ENCODE measurements at regions not wholly inside any gene's neighbourhood (a gene's known extent, or its start where the extent isn't known, plus 50 kb on each side); places are given as distances from the start of the nearest gene placed in this dataset.
"Not testable (repeated sequence)": the region's sequence is repeated elsewhere in the genome, so short reads cannot be mapped to it uniquely, and the experiment has no call there.

- H3K4me3 Mint-ChIP-seq: no peak overlapping the region
- no peak for ATAC-seq (replicated peaks)
- no peaks in the 10 kb centered on the region for H3K27me3 Mint-ChIP-seq
- H3K27ac Mint-ChIP-seq: no peak overlapping the region
- H3K4me1 Mint-ChIP-seq: peaks cover 22% of the 10 kb centered on the region
- no peaks in the 10 kb centered on the region for H3K9me3 Mint-ChIP-seq
- peaks cover 8% of the 10 kb centered on the region for H3K36me3 Mint-ChIP-seq (ENCODE audit: low read depth)
Measured at GRCh38 chr3:15851735-15852134, 54.0 kb upstream of the ANKRD28 start.

GRCh38 chr3:15858547-15859506 lies 61.0 kb upstream of the ANKRD28 start:
- H3K9me3 Mint-ChIP-seq: no peaks in the 10 kb centered on the region

GRCh38 chr3:15859507-15860013 lies 61.8 kb upstream of the ANKRD28 start:
- Mint-ChIP-seq H3K9me3 (no peaks in the 10 kb centered on the region), H3K4me3 (peak overlapping the region; percentile 91), H3K4me1 (peaks cover 5% of the 10 kb centered on the region), H3K36me3 (ENCODE audit: low read depth) (peaks cover 4% of the 10 kb centered on the region), H3K27me3 (no peaks in the 10 kb centered on the region), H3K27ac (peak overlapping the region; percentile 85)
- peak; percentile 86 for ATAC-seq (replicated peaks)

More at GRCh38 chr3:15858547-15859506, 61.0 kb upstream of the ANKRD28 start:
- peaks cover 11% of the 10 kb centered on the region for H3K4me1 Mint-ChIP-seq
- peak; percentile 68 for ATAC-seq (replicated peaks)
- peak overlapping the region; percentile 91 for H3K4me3 Mint-ChIP-seq
- H3K27me3 Mint-ChIP-seq: no peaks in the 10 kb centered on the region
- peak overlapping the region; percentile 89 for H3K27ac Mint-ChIP-seq
- peaks cover 4% of the 10 kb centered on the region for H3K36me3 Mint-ChIP-seq (ENCODE audit: low read depth)

GRCh38 chr3:15860014-15860934 lies 62.5 kb upstream of the ANKRD28 start:
- Mint-ChIP-seq H3K4me3 (peak overlapping the region; percentile 91), H3K4me1 (peaks cover 5% of the 10 kb centered on the region), H3K36me3 (ENCODE audit: low read depth) (peaks cover 4% of the 10 kb centered on the region), H3K27ac (peak overlapping the region; percentile 85), H3K27me3 (no peaks in the 10 kb centered on the region), H3K9me3 (no peaks in the 10 kb centered on the region)
- peak; percentile 71 for ATAC-seq (replicated peaks)

GRCh38 chr3:15861163-15861562 lies 63.4 kb upstream of the ANKRD28 start:
- no peaks in the 10 kb centered on the region for H3K9me3 Mint-ChIP-seq
- H3K4me1 Mint-ChIP-seq: peaks cover 5% of the 10 kb centered on the region
- no peaks in the 10 kb centered on the region for H3K27me3 Mint-ChIP-seq
- H3K27ac Mint-ChIP-seq: peak overlapping the region; percentile 36
- peak overlapping the region; percentile 91 for H3K4me3 Mint-ChIP-seq
- peaks cover 4% of the 10 kb centered on the region for H3K36me3 Mint-ChIP-seq (ENCODE audit: low read depth)
- ATAC-seq (replicated peaks): no peak

GRCh38 chr3:15872807-15873206 lies 75.0 kb upstream of the ANKRD28 start:
- Mint-ChIP-seq H3K27ac (no peak overlapping the region), H3K4me1 (no peaks in the 10 kb centered on the region), H3K36me3 (ENCODE audit: low read depth) (no peaks in the 10 kb centered on the region), H3K9me3 (no peaks in the 10 kb centered on the region), H3K4me3 (no peak overlapping the region), H3K27me3 (no peaks in the 10 kb centered on the region)
- ATAC-seq (replicated peaks): no peak

- Mint-ChIP-seq H3K27ac (no peak overlapping the region), H3K4me3 (no peak overlapping the region), H3K4me1 (no peaks in the 10 kb centered on the region), H3K36me3 (ENCODE audit: low read depth) (no peaks in the 10 kb centered on the region), H3K27me3 (no peaks in the 10 kb centered on the region), H3K9me3 (no peaks in the 10 kb centered on the region)
- no peak for ATAC-seq (replicated peaks)
Measured at GRCh38 chr3:15873415-15873814, 75.6 kb upstream of the ANKRD28 start.

GRCh38 chr3:15875016-15875689 lies 77.4 kb upstream of the ANKRD28 start:
- H3K9me3 Mint-ChIP-seq: no peaks in the 10 kb centered on the region
- ATAC-seq (replicated peaks): peak; percentile 60
- no peaks in the 10 kb centered on the region for H3K4me1 Mint-ChIP-seq
- no peaks in the 10 kb centered on the region for H3K36me3 Mint-ChIP-seq (ENCODE audit: low read depth)
- H3K4me3 Mint-ChIP-seq: no peak overlapping the region
- H3K27ac Mint-ChIP-seq: no peak overlapping the region
- no peaks in the 10 kb centered on the region for H3K27me3 Mint-ChIP-seq

GRCh38 chr3:15876669-15877068 lies 78.9 kb upstream of the ANKRD28 start:
- Mint-ChIP-seq H3K27me3 (no peaks in the 10 kb centered on the region), H3K27ac (no peak overlapping the region), H3K4me1 (no peaks in the 10 kb centered on the region), H3K4me3 (no peak overlapping the region), H3K36me3 (ENCODE audit: low read depth) (no peaks in the 10 kb centered on the region), H3K9me3 (no peaks in the 10 kb centered on the region)
- no peak for ATAC-seq (replicated peaks)

GRCh38 chr3:15877813-15878212 lies 80.0 kb upstream of the ANKRD28 start:
- Mint-ChIP-seq H3K4me1 (no peaks in the 10 kb centered on the region), H3K27ac (no peak overlapping the region), H3K36me3 (ENCODE audit: low read depth) (no peaks in the 10 kb centered on the region), H3K27me3 (no peaks in the 10 kb centered on the region), H3K4me3 (no peak overlapping the region), H3K9me3 (no peaks in the 10 kb centered on the region)
- ATAC-seq (replicated peaks): no peak

- ATAC-seq (replicated peaks); H3K4me3 Mint-ChIP-seq; H3K4me1 Mint-ChIP-seq; H3K27me3 Mint-ChIP-seq; H3K36me3 Mint-ChIP-seq (ENCODE audit: low read depth); H3K9me3 Mint-ChIP-seq; H3K27ac Mint-ChIP-seq: not testable (repeated sequence)
Measured at GRCh38 chr3:15879787-15880186, 82.0 kb upstream of the ANKRD28 start.

- Mint-ChIP-seq H3K9me3 (peaks cover 5% of the 10 kb centered on the region), H3K36me3 (ENCODE audit: low read depth) (no peaks in the 10 kb centered on the region), H3K27ac (no peak overlapping the region), H3K4me3 (no peak overlapping the region), H3K4me1 (no peaks in the 10 kb centered on the region), H3K27me3 (peaks cover 3% of the 10 kb centered on the region)
- no peak for ATAC-seq (replicated peaks)
Measured at GRCh38 chr3:15882577-15882976, 84.8 kb upstream of the ANKRD28 start.

GRCh38 chr3:15884132-15884531 lies 86.4 kb upstream of the ANKRD28 start:
- H3K27ac Mint-ChIP-seq: no peak overlapping the region
- H3K9me3 Mint-ChIP-seq: peaks cover 5% of the 10 kb centered on the region
- no peaks in the 10 kb centered on the region for H3K4me1 Mint-ChIP-seq
- H3K4me3 Mint-ChIP-seq: no peak overlapping the region
- no peak for ATAC-seq (replicated peaks)
- H3K27me3 Mint-ChIP-seq: peaks cover 3% of the 10 kb centered on the region
- H3K36me3 Mint-ChIP-seq (ENCODE audit: low read depth): no peaks in the 10 kb centered on the region

- Mint-ChIP-seq H3K27ac (no peak overlapping the region), H3K4me3 (no peak overlapping the region), H3K9me3 (peaks cover 5% of the 10 kb centered on the region), H3K36me3 (ENCODE audit: low read depth) (no peaks in the 10 kb centered on the region), H3K4me1 (no peaks in the 10 kb centered on the region), H3K27me3 (peaks cover 3% of the 10 kb centered on the region)
- no peak for ATAC-seq (replicated peaks)
Measured at GRCh38 chr3:15886521-15886920, 88.7 kb upstream of the ANKRD28 start.
